H9 (cell line): ENCODE measurements at regions not wholly inside any gene's neighbourhood (a gene's known extent, or its start where the extent isn't known, plus 50 kb on each side); places are given as distances from the start of the nearest gene placed in this dataset.

Source experiments
- DNase-seq: peaks from one replicate; pipeline ENCODE4 v3.0.0-alpha.2; 2017
- H2AFZ ChIP-seq: one replicate; pipeline ENCODE4 v1.6.1; 2013; ENCODE audit warnings: mild to moderate bottlenecking, low read length, control low read depth, moderate library complexity
- H2AK5ac ChIP-seq: 2 replicates; pipeline ENCODE4 v1.6.1; 2013; ENCODE audit warnings: low read length, control low read depth, mixed read lengths; ENCODE audit not compliant: insufficient read length
- H2BK120ac ChIP-seq: one replicate; pipeline ENCODE4 v1.6.1; 2013; ENCODE audit warnings: low read depth, mild to moderate bottlenecking, low read length, control low read depth, inconsistent platforms; ENCODE audit not compliant: poor library complexity, severe bottlenecking
- H2BK12ac ChIP-seq: 2 replicates; pipeline ENCODE4 v1.6.1; 2013; ENCODE audit warnings: low read length, control low read depth, mixed read lengths, low read depth; ENCODE audit not compliant: insufficient read length
- H2BK15ac ChIP-seq: 2 replicates; pipeline ENCODE4 v1.6.1; 2013; ENCODE audit warnings: low read depth, low read length, control low read depth
- H2BK20ac ChIP-seq: one replicate; pipeline ENCODE4 v1.6.1; 2013; ENCODE audit warnings: low read depth, mild to moderate bottlenecking, low read length, control low read depth, inconsistent platforms; ENCODE audit not compliant: poor library complexity, severe bottlenecking
- H2BK5ac ChIP-seq: 2 replicates; pipeline ENCODE4 v1.6.1; 2013; ENCODE audit warnings: low read length, control low read depth, mixed read lengths; ENCODE audit not compliant: insufficient read length
- H3K14ac ChIP-seq: 2 replicates; pipeline ENCODE4 v1.6.1; 2013; ENCODE audit warnings: low read length, control low read depth; ENCODE audit not compliant: insufficient read depth
- H3K18ac ChIP-seq: 2 replicates; pipeline ENCODE4 v1.6.1; 2013; ENCODE audit warnings: low read depth, mild to moderate bottlenecking, mixed read lengths, low read length, control low read depth; ENCODE audit not compliant: insufficient read length
- H3K23ac ChIP-seq: 2 replicates; pipeline ENCODE4 v1.6.1; 2013; ENCODE audit warnings: low read length, control low read depth, mixed read lengths, low read depth; ENCODE audit not compliant: insufficient read length
- H3K23me2 ChIP-seq: 2 replicates; pipeline ENCODE4 v1.6.1; 2013; ENCODE audit warnings: low read depth, mild to moderate bottlenecking, mixed read lengths, low read length, control low read depth; ENCODE audit not compliant: insufficient read length, poor library complexity, severe bottlenecking
- H3K27ac ChIP-seq: 2 replicates; pipeline ENCODE4 v1.5.1; 2013; ENCODE audit warnings: low read length, control low read depth, mixed read lengths, low read depth; ENCODE audit not compliant: insufficient read length
- H3K27me3 ChIP-seq: 2 replicates; pipeline ENCODE4 v1.6.1; 2013; ENCODE audit warnings: low read length, control low read depth, inconsistent platforms; ENCODE audit not compliant: insufficient read depth
- H3K4ac ChIP-seq: 2 replicates; pipeline ENCODE4 v1.6.1; 2013; ENCODE audit warnings: low read depth, mild to moderate bottlenecking, control low read depth, inconsistent platforms, low read length, moderate library complexity
- H3K4me1 ChIP-seq: 2 replicates; pipeline ENCODE4 v1.6.1; 2013; ENCODE audit warnings: low read length, control low read depth, inconsistent platforms; ENCODE audit not compliant: insufficient read depth
- H3K4me2 ChIP-seq: 2 replicates; pipeline ENCODE4 v1.6.1; 2013; ENCODE audit warnings: low read length, control low read depth, mixed read lengths; ENCODE audit not compliant: insufficient read length, insufficient read depth
- H3K56ac ChIP-seq: 2 replicates; pipeline ENCODE4 v1.6.1; 2013; ENCODE audit warnings: low read depth, mild to moderate bottlenecking, mixed read lengths, low read length, control low read depth; ENCODE audit not compliant: insufficient read length
- H3K79me1 ChIP-seq: 2 replicates; pipeline ENCODE4 v1.6.1; 2013; ENCODE audit warnings: low read depth, mild to moderate bottlenecking, moderate library complexity, low read length, control low read depth, inconsistent platforms; ENCODE audit not compliant: insufficient read depth, poor library complexity, severe bottlenecking
- H3K79me2 ChIP-seq: 2 replicates; pipeline ENCODE4 v1.6.1; 2013; ENCODE audit warnings: low read length, control low read depth, inconsistent platforms; ENCODE audit not compliant: insufficient read depth
- H3K9ac ChIP-seq: 2 replicates; pipeline ENCODE4 v1.6.1; 2013; ENCODE audit warnings: low read length, control low read depth, mixed read lengths; ENCODE audit not compliant: insufficient read length; ENCODE audit errors: extremely low read depth
- H3K9me3 ChIP-seq: one replicate; pipeline ENCODE4 v1.6.1; 2013; ENCODE audit warnings: low read depth, low read length, inconsistent platforms; ENCODE audit not compliant: control insufficient read depth
- H3T11ph ChIP-seq: one replicate; pipeline ENCODE4 v1.6.1; 2013; ENCODE audit warnings: mild to moderate bottlenecking, low read length, control low read depth, inconsistent platforms
- H4K20me1 ChIP-seq: one replicate; pipeline ENCODE4 v1.6.1; 2013; ENCODE audit not compliant: control insufficient read depth, insufficient read length, insufficient read depth
- H4K5ac ChIP-seq: 2 replicates; pipeline ENCODE4 v1.6.1; 2013; ENCODE audit warnings: low read depth, mild to moderate bottlenecking, mixed read lengths, low read length, control low read depth; ENCODE audit not compliant: insufficient read length
- H4K8ac ChIP-seq: replicated peaks from 2 replicates; pipeline ENCODE4 v1.6.1; 2013; ENCODE audit warnings: low read length, control low read depth, mixed read lengths, low read depth; ENCODE audit not compliant: insufficient read length
- H4K91ac ChIP-seq: 2 replicates; pipeline ENCODE4 v1.6.1; 2013; ENCODE audit warnings: low read depth, mild to moderate bottlenecking, moderate library complexity, mixed read lengths, low read length, control low read depth; ENCODE audit not compliant: insufficient read length
- H3K27ac Mint-ChIP-seq, 3 experiments: 2 replicates in 2 of 3; 3 replicates in 1 of 3; pipeline ENCODE4 v1.8.0; 2020 to 2021; ENCODE audit warnings: mixed read lengths in 3 of 3, mild to moderate bottlenecking in 1 of 3, moderate library complexity in 1 of 3
- H3K27me3 Mint-ChIP-seq: 2 replicates; pipeline ENCODE4 v1.8.0; 2021; ENCODE audit warnings: low read depth, mild to moderate bottlenecking, moderate library complexity, mixed read lengths
- H3K36me3 Mint-ChIP-seq, 3 experiments: 2 replicates in 2 of 3; 3 replicates in 1 of 3; pipeline ENCODE4 v1.8.0; 2020 to 2021; ENCODE audit warnings: low read depth in 3 of 3, mixed read lengths in 3 of 3; ENCODE audit not compliant: insufficient read depth in 1 of 3
- H3K4me1 Mint-ChIP-seq, 2 experiments: 2 replicates each; pipeline ENCODE4 v1.8.0; 2020; ENCODE audit warnings: mixed read lengths in 2 of 2
- H3K4me3 Mint-ChIP-seq, 2 experiments: 2 replicates in 1 of 2; 3 replicates in 1 of 2; pipeline ENCODE4 v1.8.0; 2020 to 2021; ENCODE audit warnings: mild to moderate bottlenecking in 2 of 2, mixed read lengths in 2 of 2, moderate library complexity in 1 of 2
- H3K9me3 Mint-ChIP-seq, 2 experiments: 2 replicates in 1 of 2; 3 replicates in 1 of 2; pipeline ENCODE4 v1.8.0; 2020; ENCODE audit warnings: mild to moderate bottlenecking in 2 of 2, mixed read lengths in 2 of 2, moderate library complexity in 1 of 2
- WGBS: extraction: QIAGEN DNeasy Blood & Tissue Kit; methylation state at CpG from one replicate; pipeline ENCODE4 v1.1.7; 2013; ENCODE audit warnings: missing lambda C conversion rate, low lambda C conversion rate, mixed read lengths; ENCODE audit not compliant: insufficient read length; ENCODE audit errors: extremely low coverage; 5-methylcytosine and 5-hydroxymethylcytosine counted together
- TF ChIP-seq, protein P1 (sequence below): fragments of 200-600 bp; sonication (generic); conservative IDR thresholded peaks from 3 replicates; pipeline ENCODE4 v1.8.0; 2021; ENCODE audit warnings: antibody characterized with exemption, mild to moderate bottlenecking

DNA sequence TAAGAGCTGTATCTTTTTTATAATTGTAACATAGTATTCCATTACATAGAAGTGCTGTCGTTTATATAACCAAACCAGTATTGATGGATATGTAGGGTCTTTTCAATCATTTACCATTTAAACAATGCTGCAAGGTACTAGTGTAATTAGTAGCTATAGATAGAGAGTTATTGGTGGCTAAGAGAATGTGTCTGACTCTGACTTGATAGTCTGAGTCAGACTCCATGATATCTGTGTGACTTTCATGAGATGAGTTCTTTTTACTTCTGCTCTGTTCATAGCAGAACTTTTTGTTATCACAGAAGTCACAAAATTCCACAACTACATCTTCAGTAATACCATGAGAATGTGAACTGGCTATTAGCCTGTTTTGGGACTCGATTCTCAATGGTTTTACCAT, 150.6 kb downstream of the FHIP1A start:
- no peak overlapping the region for H3K4ac ChIP-seq
- no peak overlapping the region for H2BK5ac ChIP-seq
- Mint-ChIP-seq H3K27ac (no peak overlapping the region), H3K9me3 (no peaks in the 10 kb centered on the region), H3K4me1 (peaks cover 0 to 10% of the 10 kb centered on the region in 2 experiments), H3K4me3 (no peak overlapping the region), H3K36me3 (no peaks in the 10 kb centered on the region), H3K27me3 (no peaks in the 10 kb centered on the region)
- no peak overlapping the region for H2BK120ac ChIP-seq
- no peaks in the 10 kb centered on the region for H3K79me1 ChIP-seq
- H2BK15ac ChIP-seq: no peak overlapping the region
- no peak overlapping the region for H4K8ac ChIP-seq
- no peak overlapping the region for H2AK5ac ChIP-seq
- 0 out of 2 replicates have a peak, but pooled peaks cover 2% of the 10 kb centered on the region for H3K79me2 ChIP-seq
- H2BK20ac ChIP-seq: no peak overlapping the region
- no peak overlapping the region for H2BK12ac ChIP-seq
- no peaks in the 10 kb centered on the region for H3K27me3 ChIP-seq
- H4K91ac ChIP-seq: no peak overlapping the region
- no peaks in the 10 kb centered on the region for H3K4me1 ChIP-seq
- H3T11ph ChIP-seq: no peak overlapping the region
- no peak overlapping the region for H3K14ac ChIP-seq
- H3K9ac ChIP-seq: no peak overlapping the region
- DNase-seq: no peak
- no peak overlapping the region for H3K18ac ChIP-seq
- no CpG with 5 or more reads among the region's 2 CpGs for WGBS
- no peak overlapping the region for H3K56ac ChIP-seq
- H3K4me2 ChIP-seq: no peak overlapping the region
- TF ChIP-seq, protein P1, sequence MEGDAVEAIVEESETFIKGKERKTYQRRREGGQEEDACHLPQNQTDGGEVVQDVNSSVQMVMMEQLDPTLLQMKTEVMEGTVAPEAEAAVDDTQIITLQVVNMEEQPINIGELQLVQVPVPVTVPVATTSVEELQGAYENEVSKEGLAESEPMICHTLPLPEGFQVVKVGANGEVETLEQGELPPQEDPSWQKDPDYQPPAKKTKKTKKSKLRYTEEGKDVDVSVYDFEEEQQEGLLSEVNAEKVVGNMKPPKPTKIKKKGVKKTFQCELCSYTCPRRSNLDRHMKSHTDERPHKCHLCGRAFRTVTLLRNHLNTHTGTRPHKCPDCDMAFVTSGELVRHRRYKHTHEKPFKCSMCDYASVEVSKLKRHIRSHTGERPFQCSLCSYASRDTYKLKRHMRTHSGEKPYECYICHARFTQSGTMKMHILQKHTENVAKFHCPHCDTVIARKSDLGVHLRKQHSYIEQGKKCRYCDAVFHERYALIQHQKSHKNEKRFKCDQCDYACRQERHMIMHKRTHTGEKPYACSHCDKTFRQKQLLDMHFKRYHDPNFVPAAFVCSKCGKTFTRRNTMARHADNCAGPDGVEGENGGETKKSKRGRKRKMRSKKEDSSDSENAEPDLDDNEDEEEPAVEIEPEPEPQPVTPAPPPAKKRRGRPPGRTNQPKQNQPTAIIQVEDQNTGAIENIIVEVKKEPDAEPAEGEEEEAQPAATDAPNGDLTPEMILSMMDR: no peak
- H3K9me3 ChIP-seq: no peaks in the 10 kb centered on the region
- no peak overlapping the region for H3K27ac ChIP-seq
- H3K23ac ChIP-seq: no peak overlapping the region
- H4K20me1 ChIP-seq: no peaks in the 10 kb centered on the region
- no peak overlapping the region for H4K5ac ChIP-seq
- H3K23me2 ChIP-seq: no peaks in the 10 kb centered on the region
- no peak overlapping the region for H2AFZ ChIP-seq
